HG02763 (cell line): ENCODE measurements at regions not wholly inside any gene's neighbourhood (a gene's known extent, or its start where the extent isn't known, plus 50 kb on each side); places are given as distances from the start of the nearest gene placed in this dataset.

Experiments used
- ATAC-seq: cut with Tn5 transposase; IDR thresholded peaks from one replicate; pipeline ENCODE4 v1.9.1; 2021; ENCODE audit warnings: mild to moderate bottlenecking, moderate library complexity; ENCODE audit not compliant: unreplicated experiment

GRCh38 chr2:120947982-120948661 lies 212.5 kb downstream of the GLI2 start:
- no peak for ATAC-seq

DNA sequence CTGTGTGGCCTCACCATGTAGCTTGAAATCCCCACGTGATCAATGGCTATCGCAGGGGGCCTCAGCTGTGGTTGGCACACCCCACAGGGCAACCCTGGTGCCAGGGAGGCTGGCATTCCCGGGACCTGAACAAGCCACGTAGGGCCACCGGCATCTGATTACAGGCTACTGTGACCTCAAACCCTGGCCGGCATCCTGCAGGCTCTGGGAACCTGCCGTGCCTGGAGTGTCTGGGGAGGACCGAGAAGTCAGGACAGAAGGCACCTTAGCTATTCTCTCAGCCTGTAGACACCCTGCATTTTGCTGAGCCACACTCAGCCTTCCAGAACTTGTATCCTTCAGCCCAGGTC lies 213.0 kb downstream of the GLI2 start:
- ATAC-seq: no peak

DNA sequence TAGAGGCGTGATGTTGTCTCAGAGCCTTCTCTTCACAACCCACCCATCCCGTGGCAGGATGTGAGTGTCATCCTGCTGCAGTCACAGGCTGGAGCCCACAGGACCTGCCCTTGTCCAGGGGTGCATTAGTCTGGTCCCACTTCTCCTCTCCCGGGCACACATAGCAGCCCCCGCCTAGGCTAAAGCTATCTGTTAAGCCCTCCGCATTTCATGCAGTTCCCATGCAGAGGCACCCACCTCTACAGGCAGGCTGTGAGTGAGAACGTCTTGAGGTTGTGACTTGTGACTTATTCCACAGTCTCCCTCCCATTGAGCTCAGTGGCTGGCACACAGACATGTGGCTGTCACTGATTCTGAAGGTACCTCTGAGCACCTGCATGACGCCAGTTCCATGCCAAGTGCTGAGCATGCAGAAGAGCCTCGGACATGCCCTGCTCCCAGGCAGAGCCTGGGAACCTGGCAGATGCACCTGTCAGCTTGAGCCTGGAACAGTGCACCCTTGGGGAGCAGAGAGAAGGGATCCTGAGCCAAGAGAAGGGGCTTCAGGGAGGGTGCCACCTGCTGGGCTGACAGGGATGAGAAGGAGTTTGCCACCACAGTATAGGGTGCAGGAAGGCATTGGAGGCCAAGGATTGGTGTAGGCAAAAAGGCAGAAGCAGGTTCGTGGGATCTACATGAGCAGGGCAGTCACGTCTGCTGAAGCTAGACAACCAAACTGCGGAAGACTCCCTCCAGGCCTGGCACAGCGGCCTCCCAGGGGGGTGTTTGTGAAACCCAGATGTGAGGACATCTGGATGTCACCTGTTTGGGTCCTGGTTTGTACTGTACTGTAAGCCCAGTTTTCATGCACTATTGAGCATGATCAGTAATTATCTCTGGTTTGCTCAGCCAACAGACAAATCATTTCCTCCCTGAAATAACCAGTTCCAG lies 213.6 kb downstream of the GLI2 start:
- ATAC-seq: no peak

- no peak for ATAC-seq
Measured at GRCh38 chr2:120949957-120950590, 214.4 kb downstream of the GLI2 start.

DNA sequence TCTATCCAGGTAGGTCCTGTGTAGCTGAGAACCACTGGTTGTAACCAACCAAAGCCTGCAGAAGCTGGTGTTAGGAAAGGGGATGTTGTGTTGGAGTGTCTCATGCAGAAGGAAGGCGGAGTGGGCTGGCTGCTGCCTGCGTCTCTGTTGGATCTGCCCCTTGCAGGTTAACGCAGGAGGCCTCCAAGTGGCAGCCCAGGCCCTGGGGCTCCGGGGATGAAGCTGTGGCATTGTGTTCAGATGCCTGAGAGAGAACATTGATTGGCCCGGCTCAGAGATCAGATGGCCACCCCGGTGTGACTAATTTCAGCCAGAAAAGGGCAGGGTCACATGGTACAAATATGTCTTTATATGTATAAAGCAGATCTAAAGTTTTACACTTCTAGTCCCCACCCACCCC lies 216.0 kb downstream of the GLI2 start:
- no peak for ATAC-seq

DNA sequence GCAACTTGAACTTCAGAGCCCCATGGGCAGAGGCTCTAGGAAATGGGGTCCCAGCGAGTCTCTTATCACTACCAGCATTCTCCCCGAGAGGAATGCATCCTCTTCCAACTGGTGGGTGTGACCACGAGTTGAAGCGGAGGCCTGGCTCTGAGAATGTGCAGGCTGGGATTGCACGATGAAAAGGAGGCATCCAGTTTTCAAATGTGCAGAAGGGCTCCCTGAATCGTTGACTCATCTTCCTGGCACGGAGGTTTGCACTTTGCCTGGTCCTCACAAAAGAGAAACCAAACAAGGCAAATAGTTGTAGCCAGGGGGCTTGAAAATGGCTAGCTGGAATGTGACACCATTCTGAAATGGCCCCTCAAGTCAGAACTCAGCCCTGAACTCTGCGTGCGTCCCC lies 216.7 kb downstream of the GLI2 start:
- ATAC-seq: no peak

- no peak for ATAC-seq
Measured at GRCh38 chr2:120953066-120953756, 217.5 kb downstream of the GLI2 start.

GRCh38 chr2:120953843-120954584 lies 218.3 kb downstream of the GLI2 start:
- no peak for ATAC-seq

DNA sequence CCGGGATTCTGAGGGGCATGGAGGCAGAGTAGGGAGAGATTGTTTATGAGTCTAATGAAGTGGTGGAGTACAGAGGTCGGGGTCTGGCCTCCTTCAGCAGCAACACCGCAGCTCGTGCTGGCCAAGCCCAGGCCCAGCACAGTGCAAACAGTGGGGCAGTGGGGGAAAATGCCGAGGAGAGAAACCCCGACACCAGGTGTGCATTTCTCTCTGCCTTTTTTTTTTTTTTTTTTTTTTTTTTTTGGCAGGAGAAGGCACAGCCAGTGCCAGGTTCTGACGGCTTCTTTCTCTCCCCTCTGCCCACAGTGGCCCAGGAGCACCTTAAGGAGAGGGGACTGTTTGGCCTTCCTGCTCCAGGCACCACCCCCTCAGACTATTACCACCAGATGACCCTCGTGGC lies 219.3 kb downstream of the GLI2 start:
- no peak for ATAC-seq

GRCh38 chr2:120955427-120955826 lies 219.8 kb downstream of the GLI2 start:
- no peak for ATAC-seq

DNA sequence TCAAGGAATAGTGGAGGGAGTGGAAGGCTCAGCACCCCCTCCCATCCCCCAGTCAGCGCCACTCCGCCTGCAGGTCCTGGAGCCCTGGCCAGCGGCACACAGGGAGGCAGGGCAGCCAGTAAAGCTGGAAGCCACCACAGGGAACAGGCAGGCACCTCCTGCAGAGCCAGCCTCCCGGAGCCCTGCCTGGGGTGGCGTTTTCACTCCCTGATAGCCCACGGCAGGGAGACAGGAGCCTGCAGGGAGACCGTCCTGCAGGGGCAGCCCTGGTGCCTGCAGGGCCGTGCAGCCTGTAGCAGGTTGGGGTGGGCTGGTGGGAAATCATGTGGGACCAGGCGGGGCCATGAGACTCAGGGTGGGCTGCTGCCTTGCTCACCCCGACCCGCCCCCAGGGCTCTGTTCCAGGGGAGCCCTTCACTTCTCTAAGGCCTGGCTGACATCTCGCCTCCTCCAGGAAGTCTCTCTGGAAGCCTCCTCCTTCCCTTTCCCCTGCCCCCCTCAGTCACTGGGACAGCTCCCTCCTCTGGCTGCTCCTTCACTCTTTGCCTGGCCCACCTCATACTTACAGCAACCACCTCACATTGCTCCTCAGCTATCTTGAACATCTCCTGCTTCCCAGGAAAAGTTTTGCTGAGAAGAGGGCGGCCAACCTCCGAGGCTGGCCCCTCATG lies 221.0 kb downstream of the GLI2 start:
- ATAC-seq: no peak

DNA sequence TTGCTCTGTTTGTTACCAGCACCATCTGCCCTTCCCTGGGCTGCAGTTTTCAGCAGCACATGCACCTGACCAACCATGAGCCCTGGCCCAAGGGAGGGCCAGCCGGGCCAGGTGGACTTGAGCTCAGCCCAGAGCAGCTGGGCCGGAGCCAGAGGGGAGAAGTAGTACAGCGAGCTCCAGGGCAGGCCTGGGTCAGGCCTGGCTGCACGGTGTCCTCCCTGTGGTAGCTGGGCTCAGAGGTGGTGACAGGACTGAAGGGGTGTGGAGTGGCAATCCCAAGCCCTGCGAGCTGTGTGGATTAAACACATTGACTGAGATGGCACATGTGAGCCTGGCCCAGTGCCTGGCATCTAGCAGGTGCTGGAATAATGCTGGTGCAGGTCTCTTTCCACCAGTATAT lies 222.2 kb downstream of the GLI2 start:
- ATAC-seq: no peak

DNA sequence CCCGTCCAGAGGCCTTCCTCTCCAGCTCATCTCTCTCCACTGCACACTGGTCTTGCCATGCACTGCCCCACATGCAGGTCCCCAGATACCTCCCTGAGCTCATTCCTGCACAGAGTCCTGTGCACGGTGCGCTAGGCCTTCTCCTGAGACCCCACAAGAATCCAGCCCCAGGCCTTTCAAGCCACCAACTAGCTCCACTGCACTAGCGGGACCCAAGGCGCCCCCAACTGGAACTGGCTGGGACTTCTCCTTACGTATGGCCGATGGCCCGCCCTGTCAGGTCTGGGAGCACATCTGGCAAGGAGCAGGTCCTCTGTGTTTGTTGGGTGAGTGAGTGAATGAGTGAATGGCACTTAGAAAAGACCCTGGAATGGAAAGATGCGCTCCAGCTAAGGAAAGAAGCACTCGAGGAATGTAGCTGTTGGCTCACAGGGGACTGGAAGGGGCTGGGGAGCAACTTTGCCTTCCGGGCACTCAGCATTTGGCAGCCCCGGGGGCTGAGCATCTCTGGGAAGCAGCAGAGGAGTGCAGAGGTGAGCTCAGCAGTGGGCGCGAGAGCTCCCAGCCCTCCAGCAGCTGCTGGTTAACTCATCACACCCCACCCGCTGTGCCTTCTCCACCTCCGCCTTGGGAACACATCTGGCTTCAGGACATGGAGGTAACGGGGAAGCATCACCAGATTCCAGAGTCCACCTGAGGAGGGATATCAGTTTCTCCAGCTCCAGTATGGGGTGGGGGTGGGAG lies 223.1 kb downstream of the GLI2 start:
- ATAC-seq: no peak

DNA sequence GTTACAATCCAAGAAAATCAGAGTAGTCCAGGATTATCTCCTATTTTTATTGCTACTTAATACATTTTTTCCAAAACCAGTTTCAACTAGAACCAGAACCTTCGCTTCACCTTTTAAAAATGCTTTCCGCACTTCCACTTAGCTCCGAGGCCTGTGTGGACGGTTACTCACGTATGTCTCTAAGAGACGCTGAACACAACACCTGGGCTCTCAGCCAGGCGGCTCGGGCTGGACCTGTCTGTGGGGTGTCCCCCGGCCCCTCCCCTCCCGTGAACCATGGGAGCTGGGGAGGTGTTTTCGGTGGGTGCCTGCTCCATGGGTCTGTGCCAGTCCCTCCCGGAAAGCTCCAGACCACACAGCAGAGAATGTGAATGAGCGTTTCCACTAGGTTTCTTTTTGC lies 223.8 kb downstream of the GLI2 start:
- ATAC-seq: no peak

DNA sequence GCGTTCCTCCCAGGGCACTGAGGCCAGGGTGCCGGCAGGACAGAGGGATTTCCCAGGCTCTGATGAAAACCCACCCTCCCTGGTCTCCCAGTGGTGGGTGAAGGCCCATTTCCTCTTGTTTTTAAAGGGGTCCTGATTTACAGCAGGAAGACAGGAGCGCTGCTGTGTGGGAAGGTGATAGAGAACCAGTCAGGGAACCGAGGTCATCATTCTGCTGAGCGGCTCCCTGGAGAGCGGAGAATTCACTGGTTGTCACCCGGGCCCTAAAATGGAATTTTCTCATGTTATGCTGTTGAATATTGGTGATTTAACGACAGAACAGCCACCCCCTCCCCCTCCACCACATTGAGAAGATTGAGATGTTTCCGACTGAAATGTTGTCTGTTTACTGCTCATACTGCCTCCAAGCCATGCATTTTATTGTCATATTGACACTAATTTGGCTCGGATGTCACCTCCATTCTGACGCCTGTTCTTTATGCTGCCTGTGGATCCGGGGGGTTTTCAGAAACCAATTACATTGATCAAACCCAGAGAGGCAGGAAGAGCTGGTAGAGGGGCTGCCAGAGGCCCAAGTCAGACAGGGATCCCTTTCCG lies 225.2 kb downstream of the GLI2 start:
- ATAC-seq: no peak

- ATAC-seq: no peak
Measured at GRCh38 chr2:120961396-120961795, 225.7 kb downstream of the GLI2 start.

DNA sequence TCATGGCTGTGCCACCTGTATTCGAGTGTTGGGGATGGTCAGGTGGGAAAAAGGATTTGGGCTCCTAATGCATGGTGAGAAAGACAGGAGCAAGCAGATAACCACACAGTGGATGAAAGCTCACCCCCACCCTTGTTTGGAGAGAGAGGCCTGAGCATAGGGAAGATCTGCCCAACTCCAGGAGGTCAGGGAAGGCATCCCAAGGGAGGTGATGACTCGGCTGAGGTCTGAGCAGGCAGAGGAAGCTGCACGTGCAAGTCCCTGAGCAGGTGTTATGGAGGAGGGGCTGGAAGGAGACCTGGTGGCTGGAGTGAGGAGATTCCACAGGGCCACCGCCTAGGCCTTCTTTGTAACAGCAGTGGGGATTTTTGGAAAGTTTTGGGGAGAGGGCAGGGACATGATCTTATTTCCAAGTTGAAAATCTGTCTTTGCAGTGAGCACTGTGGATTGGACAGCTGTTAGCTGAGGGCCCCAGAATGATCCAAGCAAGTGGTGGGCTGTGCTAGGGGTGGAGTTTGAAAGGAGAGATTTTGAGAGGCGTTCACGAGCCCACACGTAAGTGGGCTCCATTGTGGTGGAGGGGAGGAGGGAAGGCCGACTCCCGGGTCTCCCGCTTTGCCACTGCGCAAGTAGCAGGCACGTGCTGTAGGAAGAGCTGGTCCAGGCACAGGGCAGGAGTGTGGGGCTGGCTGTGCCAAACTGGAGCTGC lies 228.5 kb downstream of the GLI2 start:
- no peak for ATAC-seq

GRCh38 chr2:120964819-120965218 lies 229.2 kb downstream of the GLI2 start:
- no peak for ATAC-seq
